Vagina (tissue), 2 donors: ENCODE measurements at regions not wholly inside any gene's neighbourhood (a gene's known extent, or its start where the extent isn't known, plus 50 kb on each side); places are given as distances from the start of the nearest gene placed in this dataset.

Experiments
- DNase-seq, 2 donors: peaks; one replicate each; pipeline ENCODE4 v3.0.0-alpha.2; 2017; ENCODE audit errors: extremely low spot score in 2 of 2
- H3K27ac ChIP-seq: fragments of 200-600 bp; sonication (generic); one replicate; pipeline ENCODE4 v1.5.1; 2019
- H3K27me3 ChIP-seq: fragments of 200-600 bp; sonication (generic); one replicate; pipeline ENCODE4 v1.5.1; 2019
- H3K36me3 ChIP-seq, 2 donors: fragments of 200-600 bp; sonication (generic); one replicate each; pipeline ENCODE4 v1.5.1; 2017 to 2019
- H3K4me1 ChIP-seq: fragments of 200-600 bp; sonication (generic); one replicate; pipeline ENCODE4 v1.5.1; 2019
- H3K4me3 ChIP-seq, 2 donors: fragments of 200-600 bp; sonication (generic); 1 replicate in 1 of 2; 2 replicates in 1 of 2; pipeline ENCODE4 v1.5.1; 2016 to 2019
- H3K9me3 ChIP-seq: fragments of 200-600 bp; sonication (generic); one replicate; pipeline ENCODE4 v1.5.1; 2019
- POLR2A ChIP-seq, 2 donors: fragments of 450-650 bp; IDR thresholded peaks; one replicate each; pipeline ENCODE4 v1.6.1; 2017; ENCODE audit warnings: antibody characterized with exemption in 2 of 2, mild to moderate bottlenecking in 2 of 2, moderate library complexity in 2 of 2
- POLR2AphosphoS5 ChIP-seq, 2 donors: sonication (generic); formaldehyde crosslinking; IDR thresholded peaks; one replicate each; pipeline ENCODE4 v1.9.0; 2017; ENCODE audit warnings: antibody characterized with exemption in 2 of 2, mild to moderate bottlenecking in 2 of 2, low read depth in 1 of 2; ENCODE audit not compliant: insufficient read depth in 1 of 2
- intact Hi-C: fragments of 100-400 bp; cut with DNase I; formaldehyde crosslinking; loops from one replicate; pipeline ENCODE4 v1.15.1; 2023
- TF ChIP-seq, protein P1 (sequence below), 3 experiments: fragments of 450-650 bp in 2 of 3; fragments of 200-600 bp in 1 of 3; sonication (generic) in 1 of 3; IDR thresholded peaks; one replicate each; pipeline ENCODE4 v1.5.1; 2017 to 2019; ENCODE audit warnings: antibody characterized with exemption in 3 of 3, mild to moderate bottlenecking in 2 of 3, moderate library complexity in 2 of 3

DNA sequence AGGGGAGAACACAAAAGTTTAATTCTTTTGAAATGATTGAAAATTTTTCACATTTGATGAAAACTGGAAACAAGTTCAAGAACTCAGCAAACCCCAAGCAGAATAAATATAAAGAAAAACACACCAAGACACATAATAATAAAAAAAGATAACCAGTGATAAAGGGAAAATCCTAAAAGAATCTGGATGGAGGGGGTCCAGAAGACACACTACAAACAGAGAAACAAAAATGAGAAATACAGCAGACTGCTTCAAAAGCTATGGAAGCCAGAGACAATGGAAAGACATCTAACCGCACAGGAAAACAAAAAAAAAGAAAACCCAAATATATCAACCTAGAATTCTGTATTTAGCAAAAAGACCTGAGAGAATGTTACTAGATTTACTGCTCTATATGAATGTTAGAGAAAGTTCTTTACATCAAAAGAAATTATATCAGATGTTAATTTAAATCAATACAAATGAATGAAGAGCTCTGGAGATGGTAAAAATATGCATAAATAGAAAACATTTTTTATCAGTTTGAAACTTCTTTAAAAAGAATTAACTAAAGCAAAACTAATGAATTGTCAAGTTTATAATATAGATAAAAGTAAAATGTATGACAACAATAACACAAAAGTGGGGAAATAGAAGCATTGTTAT is 310.7 kb upstream of the PREP start:
- intact Hi-C loops, result no loop called here
- TF ChIP-seq POLR2AphosphoS5 (IDR thresholded peaks at IDR 0.05; ENCODE audit: insufficient read depth in 1 of 2, low read depth in 1 of 2) (no peak), POLR2A (IDR thresholded peaks at IDR 0.05) (no peak)
- TF ChIP-seq, protein P1, sequence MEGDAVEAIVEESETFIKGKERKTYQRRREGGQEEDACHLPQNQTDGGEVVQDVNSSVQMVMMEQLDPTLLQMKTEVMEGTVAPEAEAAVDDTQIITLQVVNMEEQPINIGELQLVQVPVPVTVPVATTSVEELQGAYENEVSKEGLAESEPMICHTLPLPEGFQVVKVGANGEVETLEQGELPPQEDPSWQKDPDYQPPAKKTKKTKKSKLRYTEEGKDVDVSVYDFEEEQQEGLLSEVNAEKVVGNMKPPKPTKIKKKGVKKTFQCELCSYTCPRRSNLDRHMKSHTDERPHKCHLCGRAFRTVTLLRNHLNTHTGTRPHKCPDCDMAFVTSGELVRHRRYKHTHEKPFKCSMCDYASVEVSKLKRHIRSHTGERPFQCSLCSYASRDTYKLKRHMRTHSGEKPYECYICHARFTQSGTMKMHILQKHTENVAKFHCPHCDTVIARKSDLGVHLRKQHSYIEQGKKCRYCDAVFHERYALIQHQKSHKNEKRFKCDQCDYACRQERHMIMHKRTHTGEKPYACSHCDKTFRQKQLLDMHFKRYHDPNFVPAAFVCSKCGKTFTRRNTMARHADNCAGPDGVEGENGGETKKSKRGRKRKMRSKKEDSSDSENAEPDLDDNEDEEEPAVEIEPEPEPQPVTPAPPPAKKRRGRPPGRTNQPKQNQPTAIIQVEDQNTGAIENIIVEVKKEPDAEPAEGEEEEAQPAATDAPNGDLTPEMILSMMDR (IDR thresholded peaks at IDR 0.05), result no peak

DNA sequence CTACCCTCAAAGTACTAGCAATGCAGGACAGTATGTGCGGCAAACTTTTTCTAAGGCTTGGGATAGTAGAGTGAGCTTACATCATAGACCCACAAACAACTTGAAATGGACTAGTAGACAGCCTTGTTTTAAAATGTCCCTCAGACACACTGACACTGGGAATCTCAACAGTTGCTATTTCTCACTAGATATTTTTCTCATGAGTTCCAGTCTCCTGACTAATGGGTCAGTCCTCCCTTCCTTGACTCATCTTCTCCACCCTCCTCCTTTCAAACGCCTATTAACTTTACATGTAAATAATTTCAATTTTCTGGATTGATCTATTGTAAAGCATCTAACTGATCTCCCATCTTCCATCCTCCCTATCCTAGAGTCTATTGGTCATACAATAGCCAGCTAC is 308.3 kb upstream of the PREP start:
- Histone ChIP-seq H3K36me3 (no peaks in the 10 kb centered on the region), H3K27ac (no peak overlapping the region), H3K4me3 (no peak overlapping the region), H3K27me3 (no peaks in the 10 kb centered on the region), H3K9me3 (no peaks in the 10 kb centered on the region), H3K4me1 (no peaks in the 10 kb centered on the region)
- no peak for TF ChIP-seq POLR2A (IDR thresholded peaks at IDR 0.05)
- no peak for TF ChIP-seq POLR2AphosphoS5 (IDR thresholded peaks at IDR 0.05; ENCODE audit: insufficient read depth in 1 of 2, low read depth in 1 of 2)
- TF ChIP-seq, protein P1 (IDR thresholded peaks at IDR 0.05), result no peak
- no peak for DNase-seq
- intact Hi-C loops, result no loop called here

More for the DNA sequence above, 310.7 kb upstream of the PREP start:
- Histone ChIP-seq H3K27ac (no peak overlapping the region), H3K4me1 (no peaks in the 10 kb centered on the region), H3K9me3 (no peaks in the 10 kb centered on the region), H3K36me3 (no peaks in the 10 kb centered on the region), H3K4me3 (no peak overlapping the region), H3K27me3 (no peaks in the 10 kb centered on the region)
- DNase-seq, result no peak

DNA sequence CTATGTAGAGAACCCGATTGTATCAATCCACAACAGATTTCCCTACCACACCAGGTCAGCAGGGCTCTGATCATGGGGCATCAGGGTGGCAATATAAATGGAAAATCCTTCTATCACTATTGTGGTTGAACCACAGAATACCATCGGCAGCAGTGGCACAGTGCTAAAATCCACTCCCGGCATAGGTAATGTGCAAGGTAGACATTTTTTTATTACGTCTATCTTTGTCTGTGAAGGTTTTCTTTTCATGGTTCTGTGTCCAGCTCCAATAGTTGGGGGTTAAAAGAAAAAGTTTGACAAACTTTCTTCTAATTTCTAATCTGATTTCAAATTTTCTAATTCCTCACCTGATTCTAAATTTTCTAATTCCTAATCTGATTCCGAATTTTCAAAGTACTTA is 302.7 kb upstream of the PREP start:
- Histone ChIP-seq H3K36me3 (no peaks in the 10 kb centered on the region), H3K27ac (no peak overlapping the region), H3K4me1 (no peaks in the 10 kb centered on the region), H3K4me3 (no peak overlapping the region), H3K9me3 (no peaks in the 10 kb centered on the region), H3K27me3 (no peaks in the 10 kb centered on the region)
- intact Hi-C loops, result no loop called here
- TF ChIP-seq POLR2A (IDR thresholded peaks at IDR 0.05) (no peak), POLR2AphosphoS5 (IDR thresholded peaks at IDR 0.05; ENCODE audit: insufficient read depth in 1 of 2, low read depth in 1 of 2) (no peak)
- TF ChIP-seq, protein P1 (IDR thresholded peaks at IDR 0.05), result no peak
- DNase-seq, result no peak

DNA sequence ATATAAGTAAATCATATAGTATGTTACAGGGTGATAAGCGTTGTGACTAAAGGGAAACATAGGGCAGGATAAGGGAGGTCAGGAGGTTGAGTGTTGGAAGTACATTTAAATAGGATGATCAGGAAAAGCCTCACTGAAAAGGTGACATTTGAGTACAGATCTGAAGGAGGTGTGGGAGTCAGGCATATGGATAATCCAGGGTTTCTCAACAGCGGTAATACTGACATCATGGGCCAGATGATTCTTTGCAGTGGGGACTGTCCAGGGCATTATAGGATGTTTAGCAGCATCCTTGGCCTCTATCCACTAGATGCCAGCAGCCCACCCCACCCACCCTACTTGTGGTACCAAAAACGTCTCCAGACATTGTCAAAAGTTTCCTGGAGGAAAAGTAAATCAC is 292.6 kb upstream of the PREP start:
- H3K9me3 ChIP-seq, result no peaks in the 10 kb centered on the region
- DNase-seq, result no peak
- H3K27me3 ChIP-seq, result no peaks in the 10 kb centered on the region
- TF ChIP-seq, protein P1 (IDR thresholded peaks at IDR 0.05), result no peak
- TF ChIP-seq POLR2A (IDR thresholded peaks at IDR 0.05), result no peak
- TF ChIP-seq POLR2AphosphoS5 (IDR thresholded peaks at IDR 0.05; ENCODE audit: insufficient read depth in 1 of 2, low read depth in 1 of 2), result no peak
- peaks cover 18% of the 10 kb centered on the region for H3K4me1 ChIP-seq
- H3K27ac ChIP-seq, result no peak overlapping the region
- intact Hi-C loops, result no loop called here
- no peak overlapping the region for H3K4me3 ChIP-seq
- no peaks in the 10 kb centered on the region for H3K36me3 ChIP-seq

DNA sequence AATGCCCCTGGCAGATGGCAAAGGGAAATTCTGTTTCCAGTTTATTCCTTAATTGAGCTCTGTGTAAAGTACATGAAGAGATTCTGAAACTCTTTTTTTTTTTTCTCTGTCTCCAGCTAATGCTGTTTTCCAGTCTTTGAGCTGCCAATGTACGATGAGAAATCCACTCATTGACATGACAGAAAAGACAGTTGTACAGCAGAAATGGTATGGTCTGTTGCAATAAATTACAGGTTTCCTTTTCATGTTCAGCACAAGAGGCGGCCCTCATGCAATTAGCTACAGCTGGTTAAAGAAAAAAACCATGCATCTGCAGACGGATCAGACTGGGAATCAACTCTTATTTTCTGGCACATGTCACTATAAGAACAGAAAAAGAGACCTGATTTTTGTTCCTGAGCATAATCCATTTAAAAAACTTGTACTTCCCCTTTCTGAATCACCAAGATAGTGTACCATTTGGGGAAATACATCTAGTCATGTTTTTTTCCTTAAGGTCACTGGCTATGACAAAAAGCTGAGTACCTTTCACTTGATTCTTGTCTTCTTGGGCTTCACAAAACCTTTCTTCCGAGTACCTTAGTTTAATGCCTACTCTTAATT is 289.8 kb upstream of the PREP start:
- intact Hi-C loops, result no loop called here
- Histone ChIP-seq H3K36me3 (no peaks in the 10 kb centered on the region), H3K4me3 (no peak overlapping the region), H3K27ac (no peak overlapping the region), H3K27me3 (no peaks in the 10 kb centered on the region), H3K9me3 (no peaks in the 10 kb centered on the region), H3K4me1 (peaks cover 18% of the 10 kb centered on the region)
- no peak for DNase-seq
- TF ChIP-seq POLR2AphosphoS5 (IDR thresholded peaks at IDR 0.05; ENCODE audit: insufficient read depth in 1 of 2, low read depth in 1 of 2) (no peak), POLR2A (IDR thresholded peaks at IDR 0.05) (no peak)
- TF ChIP-seq, protein P1 (IDR thresholded peaks at IDR 0.05), result no peak
